ENCODE measurements at regions not wholly inside any gene's neighbourhood (a gene's known extent, or its start where the extent isn't known, plus 50 kb on each side); places are given as distances from the start of the nearest gene placed in this dataset.
"Not testable (repeated sequence)": the region's sequence is repeated elsewhere in the genome, so short reads cannot be mapped to it uniquely, and the experiment has no call there.

DNA sequence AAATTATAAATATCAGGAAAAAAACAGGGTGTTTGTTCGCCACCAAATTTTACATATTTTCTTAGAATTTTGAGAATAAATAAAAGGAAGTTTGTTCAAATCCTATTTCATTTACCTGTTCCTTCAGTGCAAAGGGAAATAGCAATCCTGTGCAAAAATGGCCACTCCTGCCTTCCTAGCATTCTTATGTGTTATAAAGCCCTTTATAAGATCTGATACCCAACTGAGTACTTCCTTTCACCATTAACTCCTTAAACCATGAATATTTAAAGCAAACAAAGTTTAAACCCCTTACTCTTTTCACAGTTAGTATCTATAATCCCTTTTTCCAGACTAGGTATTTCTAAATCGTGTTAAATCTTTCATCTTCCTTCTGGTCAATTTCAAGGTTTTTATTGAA lies 427.8 kb downstream of the NR4A2 start:
- no peaks in the 10 kb centered on the region for H3K27me3 ChIP-seq (replicated peaks in 2 of 5; ENCODE audit: control insufficient read depth in 4 of 5, insufficient read depth in 5 of 5, low read length in 4 of 5)
- peaks cover 0 to 1% (median 0%) of the 10 kb centered on the region in 5 experiments for H3K9me3 ChIP-seq (ENCODE audit: control extremely low read depth in 1 of 5, control insufficient read depth in 4 of 5, insufficient read depth in 2 of 5, low read depth in 1 of 5, low read length in 4 of 5)
- ChIA-PET CTCF (no interaction called here), POLR2A (no interaction called here)
- H3K4me1 ChIP-seq (ENCODE audit: control extremely low read depth in 1 of 4, control insufficient read depth in 4 of 4, insufficient read depth in 4 of 4, low read length in 3 of 4), result no peaks in the 10 kb centered on the region
- DNase-seq, result no peak
- no peak overlapping the region for H3K27ac ChIP-seq (ENCODE audit: insufficient read depth in 1 of 2, low read depth in 1 of 2, low read length in 2 of 2, poor library complexity in 1 of 2, severe bottlenecking in 2 of 2)
- 86% methylated on average over 1 of the region's 2 CpGs for WGBS (ENCODE audit: insufficient coverage)
- H3K36me3 ChIP-seq (ENCODE audit: control insufficient read depth in 4 of 4, insufficient read depth in 4 of 4, low read length in 3 of 4), result no peaks in the 10 kb centered on the region
- H3K4me3 ChIP-seq (ENCODE audit: control insufficient read depth in 1 of 7, extremely low read depth in 1 of 7, insufficient read depth in 4 of 7, low read depth in 2 of 7, low read length in 6 of 7), result no peak overlapping the region

- no peak overlapping the region for H3K27ac ChIP-seq (ENCODE audit: insufficient read depth in 1 of 2, low read depth in 1 of 2, low read length in 2 of 2, poor library complexity in 1 of 2, severe bottlenecking in 2 of 2)
- H3K27me3 ChIP-seq (replicated peaks in 2 of 5; ENCODE audit: control insufficient read depth in 4 of 5, insufficient read depth in 5 of 5, low read length in 4 of 5), result no peaks in the 10 kb centered on the region
- H3K36me3 ChIP-seq (ENCODE audit: control insufficient read depth in 4 of 4, insufficient read depth in 4 of 4, low read length in 3 of 4), result no peaks in the 10 kb centered on the region
- H3K9me3 ChIP-seq (ENCODE audit: control extremely low read depth in 1 of 5, control insufficient read depth in 4 of 5, insufficient read depth in 2 of 5, low read depth in 1 of 5, low read length in 4 of 5), result peaks cover 0 to 1% (median 0%) of the 10 kb centered on the region in 5 experiments
- H3K4me1 ChIP-seq (ENCODE audit: control extremely low read depth in 1 of 4, control insufficient read depth in 4 of 4, insufficient read depth in 4 of 4, low read length in 3 of 4), result no peaks in the 10 kb centered on the region
- ChIA-PET CTCF (no interaction called here), POLR2A (no interaction called here)
- no peak overlapping the region for H3K4me3 ChIP-seq (ENCODE audit: control insufficient read depth in 1 of 7, extremely low read depth in 1 of 7, insufficient read depth in 4 of 7, low read depth in 2 of 7, low read length in 6 of 7)
- no peak for DNase-seq
- 100% methylated on average over 1 of the region's 2 CpGs for WGBS (ENCODE audit: insufficient coverage)
Observed at GRCh38 chr2:155902635-155903034, 429.9 kb downstream of the NR4A2 start.

- Histone ChIP-seq H3K4me1 (ENCODE audit: control extremely low read depth in 1 of 4, control insufficient read depth in 4 of 4, insufficient read depth in 4 of 4, low read length in 3 of 4) (no peaks in the 10 kb centered on the region), H3K36me3 (ENCODE audit: control insufficient read depth in 4 of 4, insufficient read depth in 4 of 4, low read length in 3 of 4) (no peaks in the 10 kb centered on the region), H3K4me3 (ENCODE audit: control insufficient read depth in 1 of 7, extremely low read depth in 1 of 7, insufficient read depth in 4 of 7, low read depth in 2 of 7, low read length in 6 of 7) (no peak overlapping the region), H3K9me3 (ENCODE audit: control extremely low read depth in 1 of 5, control insufficient read depth in 4 of 5, insufficient read depth in 2 of 5, low read depth in 1 of 5, low read length in 4 of 5) (peaks cover 0 to 3% (median 0%) of the 10 kb centered on the region in 5 experiments), H3K27ac (ENCODE audit: insufficient read depth in 1 of 2, low read depth in 1 of 2, low read length in 2 of 2, poor library complexity in 1 of 2, severe bottlenecking in 2 of 2) (no peak overlapping the region), H3K27me3 (replicated peaks in 2 of 5; ENCODE audit: control insufficient read depth in 4 of 5, insufficient read depth in 5 of 5, low read length in 4 of 5) (no peaks in the 10 kb centered on the region)
- ChIA-PET POLR2A (no interaction called here), CTCF (no interaction called here)
- 80% methylated on average over 1 of the region's 1 CpG for WGBS (ENCODE audit: insufficient coverage)
- no peak for DNase-seq
Observed at GRCh38 chr2:155895016-155895415, 437.5 kb downstream of the NR4A2 start.

DNA sequence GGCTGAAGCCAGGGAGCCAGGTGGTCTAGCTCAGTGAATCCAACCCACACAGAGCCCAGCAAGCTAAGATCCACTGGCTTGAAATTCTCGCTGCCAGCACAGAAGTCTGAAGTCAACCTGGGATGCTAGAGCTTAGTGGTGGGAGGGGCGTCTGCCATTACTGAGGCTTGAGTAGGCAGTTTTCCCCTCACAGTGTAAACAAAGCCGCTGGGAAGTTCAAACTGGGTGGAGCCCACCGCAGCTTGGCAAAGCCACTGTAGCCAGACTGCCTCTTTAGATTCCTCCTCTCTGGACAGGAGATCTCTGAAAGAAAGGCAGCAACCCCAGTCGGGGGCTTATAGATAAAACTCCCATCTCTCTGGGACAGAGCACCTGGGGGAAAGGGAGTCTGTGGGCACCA lies 452.1 kb downstream of the NR4A2 start:
- POLR2A ChIA-PET; H3K4me3 ChIP-seq (ENCODE audit: control insufficient read depth in 1 of 7, extremely low read depth in 1 of 7, insufficient read depth in 4 of 7, low read depth in 2 of 7, low read length in 6 of 7); H3K27ac ChIP-seq (ENCODE audit: insufficient read depth in 1 of 2, low read depth in 1 of 2, low read length in 2 of 2, poor library complexity in 1 of 2, severe bottlenecking in 2 of 2); H3K27me3 ChIP-seq (replicated peaks in 2 of 5; ENCODE audit: control insufficient read depth in 4 of 5, insufficient read depth in 5 of 5, low read length in 4 of 5); H3K9me3 ChIP-seq (ENCODE audit: control extremely low read depth in 1 of 5, control insufficient read depth in 4 of 5, insufficient read depth in 2 of 5, low read depth in 1 of 5, low read length in 4 of 5); DNase-seq; H3K4me1 ChIP-seq (ENCODE audit: control extremely low read depth in 1 of 4, control insufficient read depth in 4 of 4, insufficient read depth in 4 of 4, low read length in 3 of 4); H3K36me3 ChIP-seq (ENCODE audit: control insufficient read depth in 4 of 4, insufficient read depth in 4 of 4, low read length in 3 of 4); CTCF ChIA-PET: not testable (repeated sequence)
- WGBS (ENCODE audit: insufficient coverage), result 95% methylated on average over 4 of the region's 5 CpGs

DNA sequence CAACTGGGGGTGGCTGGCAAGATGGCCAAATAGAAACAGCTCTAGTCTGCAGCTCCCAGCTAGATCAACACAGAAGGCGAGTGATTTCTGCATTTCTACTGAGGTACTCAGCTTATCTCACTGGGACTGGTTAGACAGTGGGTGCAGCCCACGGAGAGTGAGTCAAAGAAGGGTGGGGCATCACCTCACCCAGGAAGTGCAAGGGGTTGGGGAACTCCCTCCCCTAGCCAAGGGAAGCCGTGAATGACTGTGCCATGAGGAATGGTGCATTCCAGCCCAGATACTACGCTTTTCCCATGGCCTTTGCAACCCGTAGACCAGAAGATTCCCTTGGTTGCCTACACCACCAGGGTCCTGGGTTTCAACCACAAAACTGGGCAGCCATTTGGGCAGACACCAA lies 452.6 kb downstream of the NR4A2 start:
- CTCF ChIA-PET; H3K27me3 ChIP-seq (replicated peaks in 2 of 5; ENCODE audit: control insufficient read depth in 4 of 5, insufficient read depth in 5 of 5, low read length in 4 of 5); H3K27ac ChIP-seq (ENCODE audit: insufficient read depth in 1 of 2, low read depth in 1 of 2, low read length in 2 of 2, poor library complexity in 1 of 2, severe bottlenecking in 2 of 2); POLR2A ChIA-PET; DNase-seq; H3K9me3 ChIP-seq (ENCODE audit: control extremely low read depth in 1 of 5, control insufficient read depth in 4 of 5, insufficient read depth in 2 of 5, low read depth in 1 of 5, low read length in 4 of 5); H3K36me3 ChIP-seq (ENCODE audit: control insufficient read depth in 4 of 4, insufficient read depth in 4 of 4, low read length in 3 of 4); H3K4me3 ChIP-seq (ENCODE audit: control insufficient read depth in 1 of 7, extremely low read depth in 1 of 7, insufficient read depth in 4 of 7, low read depth in 2 of 7, low read length in 6 of 7); H3K4me1 ChIP-seq (ENCODE audit: control extremely low read depth in 1 of 4, control insufficient read depth in 4 of 4, insufficient read depth in 4 of 4, low read length in 3 of 4): not testable (repeated sequence)
- 94% methylated on average over 5 of the region's 5 CpGs for WGBS (ENCODE audit: insufficient coverage)

DNA sequence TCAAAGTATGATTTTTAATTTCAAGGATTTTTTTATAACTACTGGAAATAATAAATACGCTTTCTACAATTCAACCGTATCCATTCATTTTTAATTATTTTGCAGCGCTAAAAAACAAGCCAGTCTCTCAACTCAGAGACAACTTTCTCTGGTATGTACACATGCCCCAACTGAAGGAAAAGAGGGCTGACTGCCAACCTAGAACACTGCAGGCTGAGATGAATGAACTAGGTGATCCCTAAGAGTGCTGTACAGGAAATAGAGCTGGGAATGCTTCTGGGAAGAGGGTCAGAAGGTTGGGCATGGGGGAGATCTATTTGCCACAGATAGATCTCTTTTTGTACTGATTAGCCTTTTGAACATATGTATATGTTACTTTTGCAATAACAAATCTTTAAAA lies 460.1 kb downstream of the NR4A2 start:
- 95% methylated on average over 3 of the region's 3 CpGs for WGBS (ENCODE audit: insufficient coverage)
- H3K4me1 ChIP-seq (ENCODE audit: control extremely low read depth in 1 of 4, control insufficient read depth in 4 of 4, insufficient read depth in 4 of 4, low read length in 3 of 4), result no peaks in the 10 kb centered on the region
- no peaks in the 10 kb centered on the region for H3K36me3 ChIP-seq (ENCODE audit: control insufficient read depth in 4 of 4, insufficient read depth in 4 of 4, low read length in 3 of 4)
- H3K27me3 ChIP-seq (replicated peaks in 2 of 5; ENCODE audit: control insufficient read depth in 4 of 5, insufficient read depth in 5 of 5, low read length in 4 of 5), result no peaks in the 10 kb centered on the region
- no peak overlapping the region for H3K27ac ChIP-seq (ENCODE audit: insufficient read depth in 1 of 2, low read depth in 1 of 2, low read length in 2 of 2, poor library complexity in 1 of 2, severe bottlenecking in 2 of 2)
- ChIA-PET CTCF (interaction anchor here (0.5 kb wide), 1 partner anchor 1089 kb away, joined by 3 read pairs; no protein-coding TSS in a partner anchor), POLR2A (no interaction called here)
- no peak overlapping the region for H3K4me3 ChIP-seq (ENCODE audit: control insufficient read depth in 1 of 7, extremely low read depth in 1 of 7, insufficient read depth in 4 of 7, low read depth in 2 of 7, low read length in 6 of 7)
- peaks cover 0 to 12% (median 0%) of the 10 kb centered on the region in 5 experiments for H3K9me3 ChIP-seq (ENCODE audit: control extremely low read depth in 1 of 5, control insufficient read depth in 4 of 5, insufficient read depth in 2 of 5, low read depth in 1 of 5, low read length in 4 of 5)
- no peak for DNase-seq

- H3K27ac ChIP-seq (ENCODE audit: insufficient read depth in 1 of 2, low read depth in 1 of 2, low read length in 2 of 2, poor library complexity in 1 of 2, severe bottlenecking in 2 of 2), result no peak overlapping the region
- ChIA-PET POLR2A (no interaction called here), CTCF (no interaction called here)
- H3K27me3 ChIP-seq (replicated peaks in 2 of 5; ENCODE audit: control insufficient read depth in 4 of 5, insufficient read depth in 5 of 5, low read length in 4 of 5), result no peaks in the 10 kb centered on the region
- no peak overlapping the region for H3K4me3 ChIP-seq (ENCODE audit: control insufficient read depth in 1 of 7, extremely low read depth in 1 of 7, insufficient read depth in 4 of 7, low read depth in 2 of 7, low read length in 6 of 7)
- DNase-seq, result no peak
- 100% methylated on average over 1 of the region's 4 CpGs for WGBS (ENCODE audit: insufficient coverage)
- H3K4me1 ChIP-seq (ENCODE audit: control extremely low read depth in 1 of 4, control insufficient read depth in 4 of 4, insufficient read depth in 4 of 4, low read length in 3 of 4), result no peaks in the 10 kb centered on the region
- no peaks in the 10 kb centered on the region for H3K36me3 ChIP-seq (ENCODE audit: control insufficient read depth in 4 of 4, insufficient read depth in 4 of 4, low read length in 3 of 4)
- peaks cover 0 to 12% (median 0%) of the 10 kb centered on the region in 5 experiments for H3K9me3 ChIP-seq (ENCODE audit: control extremely low read depth in 1 of 5, control insufficient read depth in 4 of 5, insufficient read depth in 2 of 5, low read depth in 1 of 5, low read length in 4 of 5)
Observed at GRCh38 chr2:155871940-155872339, 460.6 kb downstream of the NR4A2 start.
